Keratinocyte (primary cell): ENCODE measurements at regions not wholly inside any gene's neighbourhood (a gene's known extent, or its start where the extent isn't known, plus 50 kb on each side); places are given as distances from the start of the nearest gene placed in this dataset.

Experiments
- DNase-seq: peaks from one replicate; pipeline ENCODE4 v3.0.0-alpha.2; 2011; ENCODE audit warnings: low read depth, missing footprints, low spot score
- FAIRE-seq: peaks from 2 replicates; lab custom pipeline; 2011; peaks lifted over from hg19 to GRCh38; lab: Jason Lieb, UNC
- H2AFZ ChIP-seq: 2 replicates; pipeline ENCODE4 v1.6.0; 2012; ENCODE audit warnings: low read length, control low read depth, inconsistent platforms; ENCODE audit not compliant: control insufficient read depth
- H3K27ac ChIP-seq: 2 replicates; pipeline ENCODE4 v1.5.1; 2011; ENCODE audit warnings: low read length; ENCODE audit not compliant: control insufficient read depth, insufficient read depth
- H3K27me3 ChIP-seq: 3 replicates; pipeline ENCODE4 v1.6.0; 2011; ENCODE audit warnings: low read length; ENCODE audit not compliant: control insufficient read depth, insufficient read depth; ENCODE audit errors: extremely low read depth
- H3K36me3 ChIP-seq, 2 experiments: 2 replicates in 1 of 2; 3 replicates in 1 of 2; pipeline ENCODE4 v1.5.1; 2011; ENCODE audit warnings: low read length in 2 of 2, mild to moderate bottlenecking in 1 of 2; ENCODE audit not compliant: control insufficient read depth in 2 of 2, insufficient read depth in 2 of 2; ENCODE audit errors: extremely low read depth in 1 of 2
- H3K4me1 ChIP-seq: 3 replicates; pipeline ENCODE4 v1.5.1; 2011; ENCODE audit warnings: low read length; ENCODE audit not compliant: control insufficient read depth, insufficient read depth; ENCODE audit errors: extremely low read depth
- H3K4me2 ChIP-seq: 3 replicates; pipeline ENCODE4 v1.6.0; 2011; ENCODE audit warnings: low read depth, low read length; ENCODE audit not compliant: control insufficient read depth, insufficient read depth; ENCODE audit errors: extremely low read depth
- H3K4me3 ChIP-seq, 3 experiments: fragments of 200-600 bp in 1 of 3; sonication (generic) in 1 of 3; 2 replicates in 2 of 3; 3 replicates in 1 of 3; pipeline ENCODE4 v1.5.1; 2011 to 2016; ENCODE audit warnings: low read length in 3 of 3, mild to moderate bottlenecking in 3 of 3, control low read depth in 2 of 3, inconsistent platforms in 1 of 3, low read depth in 1 of 3, mixed read lengths in 1 of 3, mixed run types in 1 of 3, moderate library complexity in 1 of 3; ENCODE audit not compliant: control insufficient read depth in 2 of 3, insufficient read depth in 2 of 3; ENCODE audit errors: extremely low read depth in 1 of 3
- H3K79me2 ChIP-seq: 2 replicates; pipeline ENCODE4 v1.6.0; 2012; ENCODE audit warnings: low read length; ENCODE audit not compliant: control insufficient read depth, insufficient read depth
- H3K9ac ChIP-seq: 3 replicates; pipeline ENCODE4 v1.6.0; 2011; ENCODE audit warnings: low read length; ENCODE audit not compliant: control insufficient read depth, insufficient read depth; ENCODE audit errors: extremely low read depth
- H3K9me1 ChIP-seq: 3 replicates; pipeline ENCODE4 v1.6.0; 2011; ENCODE audit warnings: low read length; ENCODE audit not compliant: control insufficient read depth, insufficient read depth; ENCODE audit errors: extremely low read depth
- H3K9me3 ChIP-seq: 2 replicates; pipeline ENCODE4 v1.5.1; 2012; ENCODE audit warnings: low read depth, low read length; ENCODE audit not compliant: control insufficient read depth
- H4K20me1 ChIP-seq: 3 replicates; pipeline ENCODE4 v1.6.0; 2011; ENCODE audit warnings: low read length; ENCODE audit not compliant: control insufficient read depth, insufficient read depth; ENCODE audit errors: extremely low read depth
- CTCF ChIP-seq, 3 experiments: IDR thresholded peaks in 1 of 3; conservative IDR thresholded peaks in 1 of 3; optimal IDR thresholded peaks in 1 of 3; 2 replicates in 2 of 3; 3 replicates in 1 of 3; pipeline versions ENCODE3 to v1.5.1; 2011; ENCODE audit warnings: low read length in 3 of 3, mild to moderate bottlenecking in 3 of 3, moderate library complexity in 2 of 3, control low read depth in 1 of 3, inconsistent platforms in 1 of 3; ENCODE audit not compliant: insufficient read depth in 2 of 3; ENCODE audit errors: extremely low read depth in 1 of 3
- EZH2 ChIP-seq: IDR thresholded peaks from one replicate; pipeline ENCODE4 v1.6.1; 2012; ENCODE audit warnings: inconsistent platforms, mild to moderate bottlenecking, low read length, moderate library complexity
- dilution Hi-C: fragments of 300-500 bp; cut with MboI; formaldehyde crosslinking; loops from one replicate; pipeline ENCODE4 v1.7.0; 2020; ENCODE audit warnings: low sequenced_read_pairs; ENCODE audit not compliant: extremely low pct_ligation_motif_present

- dilution Hi-C loops, result no loop called here
- no peaks in the 10 kb centered on the region for H3K9me1 ChIP-seq
- H4K20me1 ChIP-seq, result no peaks in the 10 kb centered on the region
- no peak overlapping the region for H3K4me3 ChIP-seq
- H3K9me3 ChIP-seq, result no peaks in the 10 kb centered on the region
- H2AFZ ChIP-seq, result no peak overlapping the region
- no peak for TF ChIP-seq CTCF (optimal IDR thresholded peaks at IDR 0.05 in 1 of 3, IDR thresholded peaks at IDR 0.05 in 1 of 3, conservative IDR thresholded peaks at IDR 0.05 in 1 of 3; ENCODE audit: extremely low read depth in 1 of 3, insufficient read depth in 2 of 3, low read length in 3 of 3)
- no peak for TF ChIP-seq EZH2
- no peak overlapping the region for H3K4me2 ChIP-seq
- no peak overlapping the region for H3K9ac ChIP-seq
- no peak overlapping the region for H3K27ac ChIP-seq
- no peaks in the 10 kb centered on the region for H3K4me1 ChIP-seq
- DNase-seq (no peak), FAIRE-seq (no peak)
- no peaks in the 10 kb centered on the region for H3K27me3 ChIP-seq
- H3K79me2 ChIP-seq, result no peaks in the 10 kb centered on the region
- no peaks in the 10 kb centered on the region for H3K36me3 ChIP-seq
These were observed 198.5 kb upstream of the GALNT5 start for GRCh38 chr2:157059036-157059435.

GRCh38 chr2:157061799-157062198 lies 195.7 kb upstream of the GALNT5 start:
- H3K9me3 ChIP-seq, result no peaks in the 10 kb centered on the region
- TF ChIP-seq CTCF (optimal IDR thresholded peaks at IDR 0.05 in 1 of 3, IDR thresholded peaks at IDR 0.05 in 1 of 3, conservative IDR thresholded peaks at IDR 0.05 in 1 of 3; ENCODE audit: extremely low read depth in 1 of 3, insufficient read depth in 2 of 3, low read length in 3 of 3) (no peak), EZH2 (no peak)
- no peaks in the 10 kb centered on the region for H4K20me1 ChIP-seq
- H3K4me3 ChIP-seq, result no peak overlapping the region
- no peak overlapping the region for H3K4me2 ChIP-seq
- dilution Hi-C loops, result no loop called here
- DNase-seq (no peak), FAIRE-seq (no peak)
- H2AFZ ChIP-seq, result no peak overlapping the region
- no peaks in the 10 kb centered on the region for H3K79me2 ChIP-seq
- no peaks in the 10 kb centered on the region for H3K4me1 ChIP-seq
- H3K27me3 ChIP-seq, result no peaks in the 10 kb centered on the region
- no peak overlapping the region for H3K9ac ChIP-seq
- H3K9me1 ChIP-seq, result no peaks in the 10 kb centered on the region
- no peaks in the 10 kb centered on the region for H3K36me3 ChIP-seq
- no peak overlapping the region for H3K27ac ChIP-seq
